ENCODE measurements at regions not wholly inside any gene's neighbourhood (a gene's known extent, or its start where the extent isn't known, plus 50 kb on each side); places are given as distances from the start of the nearest gene placed in this dataset.

GRCh38 chr2:34998741-34999140, 1356.8 kb upstream of the CRIM1 start:
- no peak overlapping the region for H3K27ac ChIP-seq (ENCODE audit: low read depth in 2 of 2, low read length in 1 of 2)

GRCh38 chr2:34997779-34998178, 1357.8 kb upstream of the CRIM1 start:
- Histone ChIP-seq H3K4me1 (ENCODE audit: control insufficient read depth in 2 of 2, insufficient read depth in 2 of 2, low read length in 1 of 2) (no peaks in the 10 kb centered on the region), H3K9me3 (ENCODE audit: control insufficient read depth in 2 of 2, insufficient read depth in 1 of 2, low read depth in 1 of 2, low read length in 1 of 2) (no peaks in the 10 kb centered on the region), H3K27me3 (ENCODE audit: control insufficient read depth in 1 of 2, insufficient read depth in 2 of 2, low read length in 2 of 2) (no peaks in the 10 kb centered on the region), H3K4me3 (ENCODE audit: low read depth in 1 of 2, low read length in 2 of 2) (no peak overlapping the region), H3K27ac (ENCODE audit: low read depth in 2 of 2, low read length in 1 of 2) (no peak overlapping the region), H3K36me3 (ENCODE audit: control insufficient read depth in 2 of 2, insufficient read depth in 2 of 2, low read length in 1 of 2) (no peaks in the 10 kb centered on the region)
- WGBS, 2 donors, result 85 to 87% methylated on average over 6 of the region's 6 CpGs

More at GRCh38 chr2:34998741-34999140, 1356.8 kb upstream of the CRIM1 start:
- Histone ChIP-seq H3K9me3 (ENCODE audit: control insufficient read depth in 2 of 2, insufficient read depth in 1 of 2, low read depth in 1 of 2, low read length in 1 of 2) (no peaks in the 10 kb centered on the region), H3K27me3 (ENCODE audit: control insufficient read depth in 1 of 2, insufficient read depth in 2 of 2, low read length in 2 of 2) (no peaks in the 10 kb centered on the region), H3K4me3 (ENCODE audit: low read depth in 1 of 2, low read length in 2 of 2) (no peak overlapping the region), H3K36me3 (ENCODE audit: control insufficient read depth in 2 of 2, insufficient read depth in 2 of 2, low read length in 1 of 2) (no peaks in the 10 kb centered on the region), H3K4me1 (ENCODE audit: control insufficient read depth in 2 of 2, insufficient read depth in 2 of 2, low read length in 1 of 2) (no peaks in the 10 kb centered on the region)
- 56% methylated on average over 5 of the region's 5 CpGs for WGBS, 2 donors

- Histone ChIP-seq H3K4me3 (ENCODE audit: low read depth in 1 of 2, low read length in 2 of 2) (no peak overlapping the region), H3K4me1 (ENCODE audit: control insufficient read depth in 2 of 2, insufficient read depth in 2 of 2, low read length in 1 of 2) (no peaks in the 10 kb centered on the region)
Observed at GRCh38 chr2:34995196-34995595, 1360.4 kb upstream of the CRIM1 start.

GRCh38 chr2:34991508-34992274, 1363.9 kb upstream of the CRIM1 start:
- no peaks in the 10 kb centered on the region for H3K36me3 ChIP-seq (ENCODE audit: control insufficient read depth in 2 of 2, insufficient read depth in 2 of 2, low read length in 1 of 2)
- no peak overlapping the region for H3K4me3 ChIP-seq (ENCODE audit: low read depth in 1 of 2, low read length in 2 of 2)
- no peaks in the 10 kb centered on the region for H3K9me3 ChIP-seq (ENCODE audit: control insufficient read depth in 2 of 2, insufficient read depth in 1 of 2, low read depth in 1 of 2, low read length in 1 of 2)
- 92 to 95% methylated on average over 22 to 24 of the region's 24 CpGs for WGBS, 2 donors
- no peaks in the 10 kb centered on the region for H3K27me3 ChIP-seq (ENCODE audit: control insufficient read depth in 1 of 2, insufficient read depth in 2 of 2, low read length in 2 of 2)
- H3K4me1 ChIP-seq (ENCODE audit: control insufficient read depth in 2 of 2, insufficient read depth in 2 of 2, low read length in 1 of 2), result no peaks in the 10 kb centered on the region
- H3K27ac ChIP-seq (ENCODE audit: low read depth in 2 of 2, low read length in 1 of 2), result no peak overlapping the region

More at GRCh38 chr2:34995196-34995595, 1360.4 kb upstream of the CRIM1 start:
- 39 to 40% methylated on average over 2 of the region's 2 CpGs for WGBS, 2 donors
- no peaks in the 10 kb centered on the region for H3K9me3 ChIP-seq (ENCODE audit: control insufficient read depth in 2 of 2, insufficient read depth in 1 of 2, low read depth in 1 of 2, low read length in 1 of 2)
- no peak overlapping the region for H3K27ac ChIP-seq (ENCODE audit: low read depth in 2 of 2, low read length in 1 of 2)
- H3K27me3 ChIP-seq (ENCODE audit: control insufficient read depth in 1 of 2, insufficient read depth in 2 of 2, low read length in 2 of 2), result no peaks in the 10 kb centered on the region
- no peaks in the 10 kb centered on the region for H3K36me3 ChIP-seq (ENCODE audit: control insufficient read depth in 2 of 2, insufficient read depth in 2 of 2, low read length in 1 of 2)

- Histone ChIP-seq H3K27ac (ENCODE audit: low read depth in 2 of 2, low read length in 1 of 2) (no peak overlapping the region), H3K27me3 (ENCODE audit: control insufficient read depth in 1 of 2, insufficient read depth in 2 of 2, low read length in 2 of 2) (no peaks in the 10 kb centered on the region), H3K36me3 (ENCODE audit: control insufficient read depth in 2 of 2, insufficient read depth in 2 of 2, low read length in 1 of 2) (no peaks in the 10 kb centered on the region), H3K4me1 (ENCODE audit: control insufficient read depth in 2 of 2, insufficient read depth in 2 of 2, low read length in 1 of 2) (no peaks in the 10 kb centered on the region), H3K4me3 (ENCODE audit: low read depth in 1 of 2, low read length in 2 of 2) (no peak overlapping the region), H3K9me3 (ENCODE audit: control insufficient read depth in 2 of 2, insufficient read depth in 1 of 2, low read depth in 1 of 2, low read length in 1 of 2) (no peaks in the 10 kb centered on the region)
Observed at GRCh38 chr2:34985474-34985873, 1370.1 kb upstream of the CRIM1 start.

- 61 to 92% methylated on average over 1 of the region's 1 CpG for WGBS, 2 donors
Observed at GRCh38 chr2:34980689-34981088, 1374.9 kb upstream of the CRIM1 start.

GRCh38 chr2:34979148-34979547, 1376.4 kb upstream of the CRIM1 start:
- H3K27me3 ChIP-seq (ENCODE audit: control insufficient read depth in 1 of 2, insufficient read depth in 2 of 2, low read length in 2 of 2), result no peaks in the 10 kb centered on the region
- H3K4me1 ChIP-seq (ENCODE audit: control insufficient read depth in 2 of 2, insufficient read depth in 2 of 2, low read length in 1 of 2), result no peaks in the 10 kb centered on the region
- no peak overlapping the region for H3K27ac ChIP-seq (ENCODE audit: low read depth in 2 of 2, low read length in 1 of 2)
- H3K4me3 ChIP-seq (ENCODE audit: low read depth in 1 of 2, low read length in 2 of 2), result no peak overlapping the region
- H3K36me3 ChIP-seq (ENCODE audit: control insufficient read depth in 2 of 2, insufficient read depth in 2 of 2, low read length in 1 of 2), result no peaks in the 10 kb centered on the region
- no peaks in the 10 kb centered on the region for H3K9me3 ChIP-seq (ENCODE audit: control insufficient read depth in 2 of 2, insufficient read depth in 1 of 2, low read depth in 1 of 2, low read length in 1 of 2)
- WGBS, 2 donors, result 78 to 81% methylated on average over 8 of the region's 8 CpGs

More at GRCh38 chr2:34980689-34981088, 1374.9 kb upstream of the CRIM1 start:
- Histone ChIP-seq H3K4me1 (ENCODE audit: control insufficient read depth in 2 of 2, insufficient read depth in 2 of 2, low read length in 1 of 2) (no peaks in the 10 kb centered on the region), H3K36me3 (ENCODE audit: control insufficient read depth in 2 of 2, insufficient read depth in 2 of 2, low read length in 1 of 2) (no peaks in the 10 kb centered on the region), H3K27me3 (ENCODE audit: control insufficient read depth in 1 of 2, insufficient read depth in 2 of 2, low read length in 2 of 2) (no peaks in the 10 kb centered on the region), H3K9me3 (ENCODE audit: control insufficient read depth in 2 of 2, insufficient read depth in 1 of 2, low read depth in 1 of 2, low read length in 1 of 2) (no peaks in the 10 kb centered on the region), H3K27ac (ENCODE audit: low read depth in 2 of 2, low read length in 1 of 2) (no peak overlapping the region), H3K4me3 (ENCODE audit: low read depth in 1 of 2, low read length in 2 of 2) (no peak overlapping the region)

GRCh38 chr2:34961822-34962221, 1362.7 kb upstream of the FAM98A start:
- Histone ChIP-seq H3K27me3 (ENCODE audit: control insufficient read depth in 1 of 2, insufficient read depth in 2 of 2, low read length in 2 of 2) (no peaks in the 10 kb centered on the region), H3K4me3 (ENCODE audit: low read depth in 1 of 2, low read length in 2 of 2) (no peak overlapping the region), H3K4me1 (ENCODE audit: control insufficient read depth in 2 of 2, insufficient read depth in 2 of 2, low read length in 1 of 2) (no peaks in the 10 kb centered on the region), H3K27ac (ENCODE audit: low read depth in 2 of 2, low read length in 1 of 2) (no peak overlapping the region), H3K9me3 (ENCODE audit: control insufficient read depth in 2 of 2, insufficient read depth in 1 of 2, low read depth in 1 of 2, low read length in 1 of 2) (no peaks in the 10 kb centered on the region), H3K36me3 (ENCODE audit: control insufficient read depth in 2 of 2, insufficient read depth in 2 of 2, low read length in 1 of 2) (no peaks in the 10 kb centered on the region)
- WGBS, 2 donors, result 94 to 96% methylated on average over 3 of the region's 3 CpGs

GRCh38 chr2:34954758-34955157, 1355.7 kb upstream of the FAM98A start:
- Histone ChIP-seq H3K27me3 (ENCODE audit: control insufficient read depth in 1 of 2, insufficient read depth in 2 of 2, low read length in 2 of 2) (no peaks in the 10 kb centered on the region), H3K9me3 (ENCODE audit: control insufficient read depth in 2 of 2, insufficient read depth in 1 of 2, low read depth in 1 of 2, low read length in 1 of 2) (no peaks in the 10 kb centered on the region), H3K4me3 (ENCODE audit: low read depth in 1 of 2, low read length in 2 of 2) (no peak overlapping the region), H3K27ac (ENCODE audit: low read depth in 2 of 2, low read length in 1 of 2) (no peak overlapping the region), H3K4me1 (ENCODE audit: control insufficient read depth in 2 of 2, insufficient read depth in 2 of 2, low read length in 1 of 2) (no peaks in the 10 kb centered on the region), H3K36me3 (ENCODE audit: control insufficient read depth in 2 of 2, insufficient read depth in 2 of 2, low read length in 1 of 2) (no peaks in the 10 kb centered on the region)

- H3K27me3 ChIP-seq (ENCODE audit: control insufficient read depth in 1 of 2, insufficient read depth in 2 of 2, low read length in 2 of 2), result no peaks in the 10 kb centered on the region
- no peak overlapping the region for H3K27ac ChIP-seq (ENCODE audit: low read depth in 2 of 2, low read length in 1 of 2)
- H3K4me1 ChIP-seq (ENCODE audit: control insufficient read depth in 2 of 2, insufficient read depth in 2 of 2, low read length in 1 of 2), result no peaks in the 10 kb centered on the region
- no peaks in the 10 kb centered on the region for H3K36me3 ChIP-seq (ENCODE audit: control insufficient read depth in 2 of 2, insufficient read depth in 2 of 2, low read length in 1 of 2)
- WGBS, 2 donors, result 74 to 75% methylated on average over 6 of the region's 6 CpGs
- no peaks in the 10 kb centered on the region for H3K9me3 ChIP-seq (ENCODE audit: control insufficient read depth in 2 of 2, insufficient read depth in 1 of 2, low read depth in 1 of 2, low read length in 1 of 2)
- H3K4me3 ChIP-seq (ENCODE audit: low read depth in 1 of 2, low read length in 2 of 2), result no peak overlapping the region
Observed at GRCh38 chr2:34950797-34951196, 1351.7 kb upstream of the FAM98A start.
